SJCRH30 (cell line): ENCODE measurements at regions not wholly inside any gene's neighbourhood (a gene's known extent, or its start where the extent isn't known, plus 50 kb on each side); places are given as distances from the start of the nearest gene placed in this dataset.

Experiments
- DNase-seq, 2 experiments: peaks; one replicate each; pipeline ENCODE4 v3.0.0-alpha.2; 2015 to 2020
- H3K27ac ChIP-seq: fragments of 250-450 bp; sonication (Bioruptor Pico); 2 replicates; pipeline ENCODE4 v1.5.1; 2020; ENCODE audit warnings: mild to moderate bottlenecking, moderate library complexity
- H3K27me3 ChIP-seq: fragments of 250-450 bp; sonication (Bioruptor Pico); 2 replicates; pipeline ENCODE4 v1.5.1; 2020; ENCODE audit warnings: mild to moderate bottlenecking, moderate library complexity
- H3K36me3 ChIP-seq: fragments of 250-450 bp; sonication (Bioruptor Pico); 2 replicates; pipeline ENCODE4 v1.5.1; 2020; ENCODE audit warnings: mild to moderate bottlenecking, moderate library complexity
- H3K4me1 ChIP-seq: fragments of 250-450 bp; sonication (Bioruptor Pico); 2 replicates; pipeline ENCODE4 v1.5.1; 2020; ENCODE audit warnings: mild to moderate bottlenecking, moderate library complexity
- H3K4me3 ChIP-seq: fragments of 250-450 bp; sonication (Bioruptor Pico); 2 replicates; pipeline ENCODE4 v1.5.1; 2020; ENCODE audit warnings: mild to moderate bottlenecking, moderate library complexity
- H3K9me3 ChIP-seq: fragments of 250-450 bp; sonication (Bioruptor Pico); replicated peaks from 2 replicates; pipeline ENCODE4 v1.5.1; 2020; ENCODE audit warnings: mild to moderate bottlenecking, moderate library complexity

- Histone ChIP-seq H3K9me3 (no peaks in the 10 kb centered on the region), H3K4me1 (no peaks in the 10 kb centered on the region), H3K36me3 (no peaks in the 10 kb centered on the region), H3K27me3 (no peaks in the 10 kb centered on the region; the same call in 1 of the 2 replicates), H3K4me3 (no peak overlapping the region), H3K27ac (no peak overlapping the region)
- DNase-seq, result no peak
These were observed 210.1 kb upstream of the RAB6C start for GRCh38 chr2:129769185-129769991.

GRCh38 chr2:129771418-129772189 lies 207.9 kb upstream of the RAB6C start:
- Histone ChIP-seq H3K27ac (no peak overlapping the region), H3K4me3 (no peak overlapping the region), H3K36me3 (no peaks in the 10 kb centered on the region), H3K9me3 (no peaks in the 10 kb centered on the region), H3K4me1 (no peaks in the 10 kb centered on the region), H3K27me3 (no peaks in the 10 kb centered on the region; the same call in 1 of the 2 replicates)
- no peak for DNase-seq

GRCh38 chr2:129772190-129772579 lies 207.3 kb upstream of the RAB6C start:
- no peaks in the 10 kb centered on the region for H3K36me3 ChIP-seq
- H3K27ac ChIP-seq, result no peak overlapping the region
- no peak overlapping the region for H3K4me3 ChIP-seq
- H3K9me3 ChIP-seq, result no peaks in the 10 kb centered on the region
- no peaks in the 10 kb centered on the region for H3K4me1 ChIP-seq
- H3K27me3 ChIP-seq, result no peaks in the 10 kb centered on the region; the same call in 1 of the 2 replicates
- no peak for DNase-seq

- Histone ChIP-seq H3K9me3 (no peaks in the 10 kb centered on the region), H3K27me3 (no peaks in the 10 kb centered on the region), H3K4me1 (no peaks in the 10 kb centered on the region), H3K27ac (no peak overlapping the region), H3K36me3 (no peaks in the 10 kb centered on the region), H3K4me3 (no peak overlapping the region)
- no peak for DNase-seq
These were observed 203.4 kb upstream of the RAB6C start for GRCh38 chr2:129775952-129776653.

- no peaks in the 10 kb centered on the region for H3K9me3 ChIP-seq
- no peaks in the 10 kb centered on the region for H3K27me3 ChIP-seq
- H3K27ac ChIP-seq, result no peak overlapping the region
- no peak overlapping the region for H3K4me3 ChIP-seq
- no peaks in the 10 kb centered on the region for H3K36me3 ChIP-seq
- DNase-seq, result no peak
- no peaks in the 10 kb centered on the region for H3K4me1 ChIP-seq
These were observed 202.3 kb upstream of the RAB6C start for GRCh38 chr2:129777146-129777545.

- Histone ChIP-seq H3K27me3 (no peaks in the 10 kb centered on the region), H3K4me1 (no peaks in the 10 kb centered on the region), H3K27ac (no peak overlapping the region), H3K9me3 (no peaks in the 10 kb centered on the region), H3K36me3 (no peaks in the 10 kb centered on the region), H3K4me3 (no peak overlapping the region)
- no peak for DNase-seq
These were observed 201.5 kb upstream of the RAB6C start for GRCh38 chr2:129777762-129778583.

- H3K27ac ChIP-seq, result no peak overlapping the region
- no peaks in the 10 kb centered on the region for H3K9me3 ChIP-seq
- no peak for DNase-seq
- H3K27me3 ChIP-seq, result no peaks in the 10 kb centered on the region
- H3K4me3 ChIP-seq, result no peak overlapping the region
- no peaks in the 10 kb centered on the region for H3K36me3 ChIP-seq
- H3K4me1 ChIP-seq, result no peaks in the 10 kb centered on the region
These were observed 200.9 kb upstream of the RAB6C start for GRCh38 chr2:129778584-129778877.

GRCh38 chr2:129779783-129780182 lies 199.7 kb upstream of the RAB6C start:
- H3K27ac ChIP-seq, result no peak overlapping the region
- no peaks in the 10 kb centered on the region for H3K27me3 ChIP-seq
- no peak for DNase-seq
- H3K36me3 ChIP-seq, result no peaks in the 10 kb centered on the region
- H3K4me3 ChIP-seq, result no peak overlapping the region
- H3K9me3 ChIP-seq, result no peaks in the 10 kb centered on the region
- no peaks in the 10 kb centered on the region for H3K4me1 ChIP-seq

- no peaks in the 10 kb centered on the region for H3K27me3 ChIP-seq
- no peak overlapping the region for H3K4me3 ChIP-seq
- no peak for DNase-seq
- no peaks in the 10 kb centered on the region for H3K36me3 ChIP-seq
- H3K27ac ChIP-seq, result no peak overlapping the region
- no peaks in the 10 kb centered on the region for H3K9me3 ChIP-seq
- no peaks in the 10 kb centered on the region for H3K4me1 ChIP-seq
These were observed 198.9 kb upstream of the RAB6C start for GRCh38 chr2:129780316-129781270.

GRCh38 chr2:129781749-129782632 lies 197.5 kb upstream of the RAB6C start:
- Histone ChIP-seq H3K27me3 (no peaks in the 10 kb centered on the region), H3K4me3 (no peak overlapping the region), H3K36me3 (no peaks in the 10 kb centered on the region), H3K9me3 (no peaks in the 10 kb centered on the region), H3K27ac (no peak overlapping the region), H3K4me1 (no peaks in the 10 kb centered on the region)
- DNase-seq, result no peak

- no peaks in the 10 kb centered on the region for H3K27me3 ChIP-seq
- no peaks in the 10 kb centered on the region for H3K9me3 ChIP-seq
- no peak overlapping the region for H3K27ac ChIP-seq
- H3K36me3 ChIP-seq, result no peaks in the 10 kb centered on the region
- H3K4me3 ChIP-seq, result no peak overlapping the region
- H3K4me1 ChIP-seq, result no peaks in the 10 kb centered on the region
- DNase-seq, result no peak
These were observed 196.9 kb upstream of the RAB6C start for GRCh38 chr2:129782633-129782990.

GRCh38 chr2:129784486-129784885 lies 195.0 kb upstream of the RAB6C start:
- H3K27me3 ChIP-seq, result no peaks in the 10 kb centered on the region
- H3K4me1 ChIP-seq, result no peaks in the 10 kb centered on the region
- H3K9me3 ChIP-seq, result no peaks in the 10 kb centered on the region
- no peak overlapping the region for H3K27ac ChIP-seq
- no peak overlapping the region for H3K4me3 ChIP-seq
- H3K36me3 ChIP-seq, result no peaks in the 10 kb centered on the region
- no peak for DNase-seq

- no peak for DNase-seq
- H3K27me3 ChIP-seq, result no peaks in the 10 kb centered on the region
- H3K4me1 ChIP-seq, result no peaks in the 10 kb centered on the region
- H3K27ac ChIP-seq, result no peak overlapping the region
- H3K36me3 ChIP-seq, result no peaks in the 10 kb centered on the region
- no peak overlapping the region for H3K4me3 ChIP-seq
- no peaks in the 10 kb centered on the region for H3K9me3 ChIP-seq
These were observed 187.8 kb upstream of the RAB6C start for GRCh38 chr2:129791712-129792111.
